ENCODE measurements at regions not wholly inside any gene's neighbourhood (a gene's known extent, or its start where the extent isn't known, plus 50 kb on each side); places are given as distances from the start of the nearest gene placed in this dataset.

DNA sequence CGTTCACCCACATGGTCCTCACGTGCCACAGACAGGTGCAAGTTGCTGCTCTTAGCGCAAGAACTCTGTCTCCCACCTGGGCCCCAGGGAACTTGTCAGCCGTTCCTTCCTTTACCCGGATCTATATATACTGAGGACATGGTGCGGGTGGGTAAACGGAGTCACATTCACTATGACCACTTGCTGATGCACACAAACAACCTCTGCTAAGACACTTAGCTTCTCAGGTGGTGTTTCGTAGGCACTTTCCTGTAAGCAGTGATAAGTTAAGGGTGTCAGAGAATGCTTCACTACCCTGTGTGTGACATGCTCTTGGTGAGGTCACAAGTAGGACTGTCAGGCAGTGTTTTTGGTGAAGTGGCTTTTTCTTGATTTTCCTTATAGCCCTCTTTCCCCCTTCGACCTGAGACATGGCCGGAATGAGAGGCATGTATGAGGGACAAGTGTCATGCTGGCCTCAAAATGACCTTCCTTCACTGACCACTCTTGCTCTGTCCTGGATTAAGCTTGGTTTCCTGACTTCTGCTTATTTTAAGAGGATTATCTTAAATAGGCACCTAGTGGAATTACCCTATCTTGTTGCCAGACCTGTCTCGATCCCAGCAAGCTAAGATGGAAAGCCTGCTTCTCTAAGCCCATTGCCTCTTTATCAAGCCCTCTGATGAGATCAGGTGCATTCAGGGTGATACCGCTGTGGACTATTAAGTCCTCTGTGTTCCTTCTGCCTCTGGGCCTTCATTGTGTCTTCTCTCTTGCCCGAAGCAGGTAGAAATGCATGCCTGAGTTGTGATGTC is 97.1 kb upstream of the CELF4 start:
- Histone ChIP-seq H3K27ac (ENCODE audit: low read length) (no peak overlapping the region), H3K27me3 (ENCODE audit: control insufficient read depth in 1 of 2, insufficient read depth in 2 of 2, low read length in 2 of 2) (peaks cover 0 to 2% of the 10 kb centered on the region in 2 donors), H3K9me3 (ENCODE audit: control insufficient read depth in 2 of 2, low read length in 2 of 2) (peaks cover 0 to 4% of the 10 kb centered on the region in 2 donors), H3K36me3 (ENCODE audit: control insufficient read depth in 2 of 2, insufficient read depth in 2 of 2, low read length in 2 of 2) (no peaks in the 10 kb centered on the region), H3K4me3 (ENCODE audit: low read length in 2 of 2) (no peak overlapping the region), H3K9ac (ENCODE audit: low read length in 2 of 2) (no peak overlapping the region), H3K4me1 (ENCODE audit: control insufficient read depth, insufficient read depth, low read length) (no peaks in the 10 kb centered on the region)

DNA sequence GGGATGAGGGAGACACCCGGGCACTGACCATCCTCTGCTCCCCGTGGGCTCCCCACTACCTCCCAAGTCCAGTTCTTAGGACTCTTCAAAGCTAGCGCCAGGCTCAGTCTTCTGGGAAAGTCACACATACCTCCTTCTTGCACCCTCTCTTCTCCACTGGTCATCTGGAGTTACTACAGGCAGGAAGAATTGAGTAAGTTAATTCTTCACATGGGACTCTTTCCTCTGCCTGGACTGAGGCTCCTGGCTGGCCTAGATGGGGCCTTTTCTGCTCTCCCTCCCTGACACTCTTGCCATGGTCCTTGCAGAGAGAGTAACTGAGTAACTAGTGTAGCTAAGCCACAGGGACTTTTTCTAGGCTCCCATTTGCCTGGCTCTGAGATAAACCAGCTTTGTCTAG is 96.5 kb upstream of the CELF4 start:
- Histone ChIP-seq H3K36me3 (ENCODE audit: control insufficient read depth in 2 of 2, insufficient read depth in 2 of 2, low read length in 2 of 2) (no peaks in the 10 kb centered on the region), H3K4me1 (ENCODE audit: control insufficient read depth, insufficient read depth, low read length) (no peaks in the 10 kb centered on the region), H3K27ac (ENCODE audit: low read length) (no peak overlapping the region), H3K9ac (ENCODE audit: low read length in 2 of 2) (no peak overlapping the region), H3K4me3 (ENCODE audit: low read length in 2 of 2) (no peak overlapping the region), H3K9me3 (ENCODE audit: control insufficient read depth in 2 of 2, low read length in 2 of 2) (peaks cover 0 to 4% of the 10 kb centered on the region in 2 donors), H3K27me3 (ENCODE audit: control insufficient read depth in 1 of 2, insufficient read depth in 2 of 2, low read length in 2 of 2) (peaks cover 0 to 2% of the 10 kb centered on the region in 2 donors)

DNA sequence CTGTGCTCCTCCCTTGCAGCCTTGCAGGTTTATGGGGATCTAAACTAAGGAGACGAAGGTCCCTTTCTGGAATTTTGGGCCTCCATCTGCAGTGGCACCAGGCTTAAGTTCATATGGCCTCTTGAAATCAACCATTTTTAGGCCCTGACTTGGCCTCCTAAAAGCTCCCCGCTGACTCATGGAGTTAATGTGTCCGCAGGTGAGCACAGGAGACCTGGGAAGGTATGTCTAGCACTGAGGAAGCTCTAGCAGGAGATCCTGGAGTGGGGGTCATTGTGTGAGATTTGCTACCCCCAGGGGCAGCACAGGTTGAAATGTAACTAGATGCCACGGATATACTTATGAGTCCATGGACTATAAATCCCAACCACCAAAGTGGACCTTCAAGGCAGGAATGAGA is 95.9 kb upstream of the CELF4 start:
- H3K9me3 ChIP-seq (ENCODE audit: control insufficient read depth in 2 of 2, low read length in 2 of 2): peaks cover 0 to 4% of the 10 kb centered on the region in 2 donors
- H3K9ac ChIP-seq (ENCODE audit: low read length in 2 of 2): no peak overlapping the region
- no peak overlapping the region for H3K27ac ChIP-seq (ENCODE audit: low read length)
- H3K36me3 ChIP-seq (ENCODE audit: control insufficient read depth in 2 of 2, insufficient read depth in 2 of 2, low read length in 2 of 2): no peaks in the 10 kb centered on the region
- peaks cover 0 to 2% of the 10 kb centered on the region in 2 donors for H3K27me3 ChIP-seq (ENCODE audit: control insufficient read depth in 1 of 2, insufficient read depth in 2 of 2, low read length in 2 of 2)
- H3K4me1 ChIP-seq (ENCODE audit: control insufficient read depth, insufficient read depth, low read length): no peaks in the 10 kb centered on the region
- H3K4me3 ChIP-seq (ENCODE audit: low read length in 2 of 2): no peak overlapping the region

DNA sequence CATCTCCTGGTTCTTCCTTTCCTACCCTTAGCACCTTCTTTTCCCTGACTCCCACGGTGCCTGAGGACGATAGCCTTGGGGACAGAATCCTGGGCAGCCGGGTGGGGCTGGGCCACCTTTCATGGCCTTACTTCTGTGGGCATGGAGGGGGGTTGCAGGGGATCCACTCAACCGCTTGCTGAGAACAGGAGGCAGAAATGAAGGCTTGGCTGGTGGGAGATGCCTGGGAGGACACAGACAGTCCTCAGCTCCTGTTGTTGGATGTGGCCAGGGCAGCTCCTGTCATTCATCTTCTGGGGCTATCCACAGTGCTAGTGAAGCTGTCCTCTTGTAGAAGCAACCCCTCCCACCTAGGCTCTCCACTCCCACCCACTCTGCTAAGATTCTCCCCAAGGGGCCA is 95.5 kb upstream of the CELF4 start:
- Histone ChIP-seq H3K27me3 (ENCODE audit: control insufficient read depth in 1 of 2, insufficient read depth in 2 of 2, low read length in 2 of 2) (peaks cover 0 to 2% of the 10 kb centered on the region in 2 donors), H3K4me1 (ENCODE audit: control insufficient read depth, insufficient read depth, low read length) (no peaks in the 10 kb centered on the region), H3K9ac (ENCODE audit: low read length in 2 of 2) (no peak overlapping the region), H3K4me3 (ENCODE audit: low read length in 2 of 2) (no peak overlapping the region), H3K9me3 (ENCODE audit: control insufficient read depth in 2 of 2, low read length in 2 of 2) (peaks cover 0 to 4% of the 10 kb centered on the region in 2 donors), H3K27ac (ENCODE audit: low read length) (no peak overlapping the region), H3K36me3 (ENCODE audit: control insufficient read depth in 2 of 2, insufficient read depth in 2 of 2, low read length in 2 of 2) (no peaks in the 10 kb centered on the region)

DNA sequence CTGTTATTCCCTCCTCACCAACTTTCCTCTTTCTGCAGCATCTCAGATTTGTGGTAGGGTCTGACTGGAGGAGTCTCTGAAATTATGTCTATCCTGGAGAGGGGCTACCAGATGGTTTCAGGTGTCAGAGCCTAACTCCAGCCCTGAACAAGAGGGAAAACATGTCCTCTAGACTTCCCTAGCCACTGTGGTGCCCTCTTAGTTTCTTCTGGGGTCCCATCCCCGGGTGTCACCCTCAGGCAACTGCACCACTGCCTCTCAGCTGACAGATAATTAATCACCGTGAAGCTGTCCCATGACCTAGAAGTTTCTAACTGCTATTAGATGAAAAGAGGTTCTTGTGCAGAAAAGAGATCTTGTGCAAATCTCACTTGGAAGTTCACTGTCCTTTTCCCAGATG is 95.1 kb upstream of the CELF4 start:
- Histone ChIP-seq H3K27ac (ENCODE audit: low read length) (no peak overlapping the region), H3K9ac (ENCODE audit: low read length in 2 of 2) (no peak overlapping the region), H3K9me3 (ENCODE audit: control insufficient read depth in 2 of 2, low read length in 2 of 2) (peaks cover 0 to 4% of the 10 kb centered on the region in 2 donors), H3K27me3 (ENCODE audit: control insufficient read depth in 1 of 2, insufficient read depth in 2 of 2, low read length in 2 of 2) (peaks cover 0 to 2% of the 10 kb centered on the region in 2 donors), H3K36me3 (ENCODE audit: control insufficient read depth in 2 of 2, insufficient read depth in 2 of 2, low read length in 2 of 2) (no peaks in the 10 kb centered on the region), H3K4me3 (ENCODE audit: low read length in 2 of 2) (no peak overlapping the region), H3K4me1 (ENCODE audit: control insufficient read depth, insufficient read depth, low read length) (no peaks in the 10 kb centered on the region)

DNA sequence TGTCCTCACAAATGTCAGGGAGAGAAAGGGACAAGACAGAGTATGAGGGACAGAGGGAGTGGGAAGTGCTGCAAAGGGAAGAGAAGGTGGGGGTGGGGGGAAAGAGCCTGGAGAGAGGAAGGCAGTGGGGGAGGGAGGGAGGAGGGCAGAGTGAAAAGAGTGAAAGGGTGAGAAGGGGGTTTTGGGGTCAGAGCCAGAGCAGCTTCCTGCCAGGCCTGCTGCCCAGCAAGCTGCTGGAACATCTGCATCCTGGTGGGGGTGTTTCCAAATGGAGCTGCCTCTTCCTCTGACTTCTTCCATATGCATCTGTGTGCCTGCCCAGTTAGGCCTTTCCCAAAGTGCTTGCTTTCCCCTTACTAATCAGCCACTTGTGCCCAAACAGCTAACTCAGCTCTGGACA is 94.3 kb upstream of the CELF4 start:
- no peaks in the 10 kb centered on the region for H3K36me3 ChIP-seq (ENCODE audit: control insufficient read depth in 2 of 2, insufficient read depth in 2 of 2, low read length in 2 of 2)
- H3K9me3 ChIP-seq (ENCODE audit: control insufficient read depth in 2 of 2, low read length in 2 of 2): peaks cover 0 to 4% of the 10 kb centered on the region in 2 donors
- H3K4me3 ChIP-seq (ENCODE audit: low read length in 2 of 2): no peak overlapping the region
- no peak overlapping the region for H3K27ac ChIP-seq (ENCODE audit: low read length)
- H3K27me3 ChIP-seq (ENCODE audit: control insufficient read depth in 1 of 2, insufficient read depth in 2 of 2, low read length in 2 of 2): peaks cover 4% of the 10 kb centered on the region in 2 donors
- H3K9ac ChIP-seq (ENCODE audit: low read length in 2 of 2): no peak overlapping the region
- no peaks in the 10 kb centered on the region for H3K4me1 ChIP-seq (ENCODE audit: control insufficient read depth, insufficient read depth, low read length)

DNA sequence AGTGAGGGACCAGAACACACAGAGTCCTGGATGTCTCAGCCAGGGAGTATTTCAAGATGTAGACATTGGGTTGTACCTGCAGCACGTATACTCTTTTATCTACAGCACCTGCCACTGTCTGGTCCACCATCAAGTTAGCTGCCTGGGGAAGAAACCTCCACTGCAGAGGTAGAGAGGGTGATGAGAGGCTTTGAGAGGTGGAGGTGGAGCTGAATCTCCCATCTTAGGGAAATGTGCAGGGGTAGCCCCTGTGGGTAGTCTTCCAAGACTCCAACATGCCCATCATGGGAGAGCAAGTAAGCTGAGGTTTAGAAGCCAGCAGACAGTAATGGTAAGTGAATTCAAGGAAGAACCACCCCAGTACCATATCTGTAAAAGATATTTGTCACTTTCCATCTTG is 93.3 kb upstream of the CELF4 start:
- Histone ChIP-seq H3K4me3 (ENCODE audit: low read length in 2 of 2) (no peak overlapping the region), H3K27ac (ENCODE audit: low read length) (no peak overlapping the region), H3K9ac (ENCODE audit: low read length in 2 of 2) (no peak overlapping the region), H3K4me1 (ENCODE audit: control insufficient read depth, insufficient read depth, low read length) (no peaks in the 10 kb centered on the region), H3K36me3 (ENCODE audit: control insufficient read depth in 2 of 2, insufficient read depth in 2 of 2, low read length in 2 of 2) (no peaks in the 10 kb centered on the region), H3K27me3 (ENCODE audit: control insufficient read depth in 1 of 2, insufficient read depth in 2 of 2, low read length in 2 of 2) (peaks cover 4% of the 10 kb centered on the region in 2 donors), H3K9me3 (ENCODE audit: control insufficient read depth in 2 of 2, low read length in 2 of 2) (peaks cover 0 to 4% of the 10 kb centered on the region in 2 donors)

DNA sequence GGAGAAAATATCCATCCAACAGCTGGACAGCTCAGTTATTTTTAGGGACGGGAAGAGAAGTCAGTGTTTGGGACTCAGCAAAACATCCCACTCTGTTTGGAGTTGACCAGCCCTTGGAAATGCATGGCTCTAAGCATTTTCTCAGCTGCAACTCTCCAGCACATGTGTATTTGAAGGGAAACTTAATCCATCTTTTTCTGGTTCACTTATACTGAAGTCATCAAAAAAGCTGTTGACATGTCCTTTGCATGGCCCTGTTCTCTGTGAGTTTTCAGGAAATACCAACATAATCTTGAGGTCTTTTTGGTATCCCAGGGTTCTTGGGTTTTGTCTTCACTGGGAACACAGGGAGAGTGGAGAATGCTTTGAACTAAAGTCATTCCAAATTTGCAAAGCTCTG is 91.9 kb upstream of the CELF4 start:
- H3K27ac ChIP-seq (ENCODE audit: low read length): no peak overlapping the region
- no peak overlapping the region for H3K4me3 ChIP-seq (ENCODE audit: low read length in 2 of 2)
- H3K9ac ChIP-seq (ENCODE audit: low read length in 2 of 2): no peak overlapping the region
- H3K27me3 ChIP-seq (ENCODE audit: control insufficient read depth in 1 of 2, insufficient read depth in 2 of 2, low read length in 2 of 2): peaks cover 2 to 4% of the 10 kb centered on the region in 2 donors
- H3K36me3 ChIP-seq (ENCODE audit: control insufficient read depth in 2 of 2, insufficient read depth in 2 of 2, low read length in 2 of 2): no peaks in the 10 kb centered on the region
- H3K9me3 ChIP-seq (ENCODE audit: control insufficient read depth in 2 of 2, low read length in 2 of 2): peaks cover 0 to 4% of the 10 kb centered on the region in 2 donors
- H3K4me1 ChIP-seq (ENCODE audit: control insufficient read depth, insufficient read depth, low read length): no peaks in the 10 kb centered on the region

DNA sequence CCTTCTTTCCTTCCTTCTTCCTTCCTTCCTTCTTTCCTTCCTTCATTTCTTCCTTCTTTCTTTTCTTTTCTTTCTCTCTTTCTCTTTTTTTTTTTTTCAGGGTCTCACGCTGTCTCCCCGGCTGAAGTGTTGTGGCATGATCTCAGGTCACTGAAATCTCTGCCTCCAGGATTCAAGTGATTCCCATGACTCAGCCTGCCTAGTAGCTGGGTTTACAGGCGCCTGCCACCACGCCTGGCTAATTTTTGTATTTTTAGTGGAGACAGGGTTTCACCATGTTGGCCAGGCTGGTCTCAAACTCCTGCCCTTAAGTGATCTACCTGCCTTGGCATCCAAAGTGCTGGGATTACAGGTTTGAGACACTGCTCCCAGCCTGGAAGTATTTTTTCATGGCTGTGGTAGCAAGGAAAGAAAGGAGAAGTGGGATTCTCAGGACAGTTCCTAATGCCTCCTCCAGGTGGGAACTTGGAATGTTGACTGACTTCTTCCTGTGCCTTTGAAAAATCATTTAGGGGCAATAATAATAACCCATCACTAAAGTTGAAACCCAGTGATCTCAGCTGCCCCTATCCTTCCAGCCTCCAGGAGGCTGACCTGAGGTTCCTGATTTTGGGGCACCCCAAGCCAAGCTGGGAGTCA is 89.3 kb upstream of the CELF4 start:
- Histone ChIP-seq H3K27ac (ENCODE audit: low read length) (no peak overlapping the region), H3K4me3 (ENCODE audit: low read length in 2 of 2) (no peak overlapping the region), H3K4me1 (ENCODE audit: control insufficient read depth, insufficient read depth, low read length) (no peaks in the 10 kb centered on the region), H3K36me3 (ENCODE audit: control insufficient read depth in 2 of 2, insufficient read depth in 2 of 2, low read length in 2 of 2) (no peaks in the 10 kb centered on the region), H3K9me3 (ENCODE audit: control insufficient read depth in 2 of 2, low read length in 2 of 2) (peaks cover 0 to 4% of the 10 kb centered on the region in 2 donors), H3K27me3 (ENCODE audit: control insufficient read depth in 1 of 2, insufficient read depth in 2 of 2, low read length in 2 of 2) (peaks cover 2 to 4% of the 10 kb centered on the region in 2 donors), H3K9ac (ENCODE audit: low read length in 2 of 2) (no peak overlapping the region)

DNA sequence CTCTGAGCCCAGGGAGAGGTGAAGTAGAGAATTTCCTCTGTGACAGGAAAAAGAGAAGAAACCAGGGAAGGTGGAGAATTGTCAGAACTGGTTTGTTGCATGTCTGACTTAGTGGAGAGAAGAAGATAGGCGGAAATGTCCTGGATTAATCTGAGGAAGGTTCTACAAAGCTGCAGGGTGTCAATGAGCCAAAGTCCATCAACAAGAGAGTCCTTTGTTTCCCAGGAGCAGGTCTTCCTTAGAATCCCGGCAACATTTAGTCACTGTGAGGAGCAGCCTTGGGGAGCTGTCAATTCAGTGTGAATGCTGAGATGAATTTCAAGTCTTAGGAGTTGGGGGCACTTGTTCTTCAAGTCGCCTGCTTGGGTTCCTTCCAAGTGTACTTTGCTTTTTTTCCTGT is 88.4 kb upstream of the CELF4 start:
- Histone ChIP-seq H3K36me3 (ENCODE audit: control insufficient read depth in 2 of 2, insufficient read depth in 2 of 2, low read length in 2 of 2) (no peaks in the 10 kb centered on the region), H3K4me1 (ENCODE audit: control insufficient read depth, insufficient read depth, low read length) (no peaks in the 10 kb centered on the region), H3K27ac (ENCODE audit: low read length) (no peak overlapping the region), H3K9ac (ENCODE audit: low read length in 2 of 2) (no peak overlapping the region), H3K9me3 (ENCODE audit: control insufficient read depth in 2 of 2, low read length in 2 of 2) (peaks cover 0 to 2% of the 10 kb centered on the region in 2 donors), H3K27me3 (ENCODE audit: control insufficient read depth in 1 of 2, insufficient read depth in 2 of 2, low read length in 2 of 2) (peaks cover 2 to 4% of the 10 kb centered on the region in 2 donors), H3K4me3 (ENCODE audit: low read length in 2 of 2) (no peak overlapping the region)

DNA sequence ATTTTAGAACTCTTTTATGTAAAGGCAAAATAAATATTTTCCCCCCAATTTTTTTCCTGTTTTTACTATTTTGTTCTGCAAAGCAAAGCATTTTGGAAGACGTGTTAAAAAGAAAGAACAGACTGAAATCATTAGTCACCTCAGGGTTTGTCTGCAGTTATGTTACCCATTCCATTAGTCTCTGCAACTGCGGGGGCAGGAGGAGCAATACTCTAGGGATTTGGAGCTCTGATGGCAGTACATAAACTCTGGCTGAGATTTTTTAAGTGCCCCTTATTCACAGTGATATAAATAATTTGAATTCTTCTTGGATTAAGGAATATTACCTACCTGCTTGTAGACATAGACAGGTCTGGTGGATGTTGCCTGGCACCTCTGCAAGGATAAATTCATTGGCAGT is 88.0 kb upstream of the CELF4 start:
- Histone ChIP-seq H3K9ac (ENCODE audit: low read length in 2 of 2) (no peak overlapping the region), H3K27ac (ENCODE audit: low read length) (no peak overlapping the region)

More for the DNA sequence above, 88.0 kb upstream of the CELF4 start:
- H3K4me3 ChIP-seq (ENCODE audit: low read length in 2 of 2): no peak overlapping the region
- peaks cover 2 to 4% of the 10 kb centered on the region in 2 donors for H3K27me3 ChIP-seq (ENCODE audit: control insufficient read depth in 1 of 2, insufficient read depth in 2 of 2, low read length in 2 of 2)
- H3K9me3 ChIP-seq (ENCODE audit: control insufficient read depth in 2 of 2, low read length in 2 of 2): no peaks in the 10 kb centered on the region
- H3K36me3 ChIP-seq (ENCODE audit: control insufficient read depth in 2 of 2, insufficient read depth in 2 of 2, low read length in 2 of 2): no peaks in the 10 kb centered on the region
- H3K4me1 ChIP-seq (ENCODE audit: control insufficient read depth, insufficient read depth, low read length): no peaks in the 10 kb centered on the region

Data from stomach smooth muscle (tissue), 2 donors.